GM18870 (cell line): ENCODE measurements at regions not wholly inside any gene's neighbourhood (a gene's known extent, or its start where the extent isn't known, plus 50 kb on each side); places are given as distances from the start of the nearest gene placed in this dataset.

Experiments used
- ATAC-seq: cut with Tn5 transposase; IDR thresholded peaks from one replicate; pipeline ENCODE4 v1.9.1; 2021; ENCODE audit warnings: moderate library complexity; ENCODE audit not compliant: unreplicated experiment

- no peak for ATAC-seq
Observed at GRCh38 chr3:71893702-71894479, 108.9 kb upstream of the PROK2 start.

DNA sequence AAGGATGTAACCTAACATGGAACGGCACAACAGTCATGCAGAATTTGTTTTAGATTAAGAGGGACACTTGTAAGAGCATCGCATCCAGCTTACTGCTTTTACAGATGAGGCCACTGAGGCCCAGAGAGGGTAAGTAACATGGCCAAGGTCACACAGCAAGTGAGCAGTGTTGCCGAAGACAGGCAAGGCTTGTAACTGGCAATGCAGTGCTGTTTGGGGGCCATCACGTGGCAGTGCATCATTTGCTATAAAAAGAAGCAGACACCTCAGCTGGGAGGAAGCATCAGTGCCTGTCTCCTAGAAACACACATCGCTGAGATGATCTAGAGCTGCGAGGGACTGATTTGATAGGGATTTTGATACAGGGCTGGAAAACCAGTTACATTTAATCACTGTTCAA, 108.2 kb upstream of the PROK2 start:
- no peak for ATAC-seq

DNA sequence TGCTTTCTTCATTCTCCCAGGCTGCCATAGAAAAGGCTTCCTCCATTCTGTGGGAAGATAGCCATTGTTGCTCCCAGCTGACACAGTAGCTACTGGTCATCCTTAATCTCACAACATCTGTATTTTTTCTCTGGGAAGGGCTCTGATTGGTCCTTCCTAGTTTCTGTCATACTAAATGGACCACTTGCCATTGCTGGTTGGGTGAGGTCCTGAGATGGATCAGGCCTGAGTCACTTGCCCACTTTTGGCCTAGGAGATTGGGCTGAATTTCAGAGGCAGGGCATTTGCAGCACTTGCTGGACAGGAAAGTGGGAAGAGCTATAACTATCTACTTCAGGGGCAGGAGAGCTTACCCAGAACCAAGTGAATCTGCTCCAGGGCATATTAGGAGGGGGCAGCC, 106.5 kb upstream of the PROK2 start:
- no peak for ATAC-seq

DNA sequence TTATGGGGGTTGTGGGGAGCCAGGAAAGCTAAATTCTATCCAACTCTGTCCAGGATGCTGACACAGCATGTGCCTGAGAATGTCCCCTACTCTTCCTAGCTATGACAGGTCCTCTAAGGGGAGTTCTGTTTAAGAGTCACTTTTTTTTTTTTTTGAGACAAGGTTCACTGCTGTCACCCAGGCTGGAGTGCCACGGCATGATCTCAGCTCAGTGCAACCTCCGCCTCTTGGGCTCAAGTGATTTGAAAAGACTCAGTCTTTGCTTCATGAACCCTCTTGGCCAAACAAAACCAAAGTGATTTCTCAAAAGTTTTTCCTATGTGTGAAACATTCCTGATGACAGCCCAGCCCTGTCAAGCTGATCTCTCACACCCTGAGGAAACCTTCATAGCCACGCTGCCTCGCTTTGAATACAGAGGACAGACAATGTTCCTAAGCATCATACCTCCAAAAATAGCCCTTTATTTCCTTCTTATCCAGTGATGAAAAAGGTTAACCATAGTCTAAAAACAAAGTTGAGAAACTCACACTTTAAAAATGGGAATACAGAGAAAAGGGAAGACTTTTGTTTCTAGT, 105.5 kb upstream of the PROK2 start:
- ATAC-seq, result no peak

- no peak for ATAC-seq
Observed at GRCh38 chr3:71887256-71887655, 102.3 kb upstream of the PROK2 start.

- ATAC-seq, result no peak
Observed at GRCh38 chr3:71885006-71885405, 100.1 kb upstream of the PROK2 start.

DNA sequence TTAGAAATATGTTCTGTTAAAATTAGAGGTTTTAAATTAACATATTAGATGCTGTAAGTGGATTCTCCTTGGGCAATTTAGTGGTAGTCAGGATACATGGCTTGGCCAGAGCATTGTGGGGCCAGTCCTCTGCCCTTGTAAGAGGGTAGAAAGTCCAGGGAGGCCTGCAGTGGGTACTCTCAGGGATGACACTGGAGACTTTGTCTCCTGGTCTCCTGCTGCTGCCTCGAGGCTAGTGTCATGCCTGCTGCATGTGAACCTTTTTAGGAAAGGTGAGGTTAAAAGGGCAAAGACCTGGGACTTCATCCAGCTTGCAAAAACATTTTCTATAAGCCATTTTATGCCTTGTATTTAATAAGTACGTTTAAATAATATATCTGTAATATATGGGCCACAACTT, 96.8 kb upstream of the PROK2 start:
- ATAC-seq, result no peak

- ATAC-seq, result no peak
Observed at GRCh38 chr3:71881041-71881440, 96.1 kb upstream of the PROK2 start.

GRCh38 chr3:71879089-71879488, 94.1 kb upstream of the PROK2 start:
- no peak for ATAC-seq

DNA sequence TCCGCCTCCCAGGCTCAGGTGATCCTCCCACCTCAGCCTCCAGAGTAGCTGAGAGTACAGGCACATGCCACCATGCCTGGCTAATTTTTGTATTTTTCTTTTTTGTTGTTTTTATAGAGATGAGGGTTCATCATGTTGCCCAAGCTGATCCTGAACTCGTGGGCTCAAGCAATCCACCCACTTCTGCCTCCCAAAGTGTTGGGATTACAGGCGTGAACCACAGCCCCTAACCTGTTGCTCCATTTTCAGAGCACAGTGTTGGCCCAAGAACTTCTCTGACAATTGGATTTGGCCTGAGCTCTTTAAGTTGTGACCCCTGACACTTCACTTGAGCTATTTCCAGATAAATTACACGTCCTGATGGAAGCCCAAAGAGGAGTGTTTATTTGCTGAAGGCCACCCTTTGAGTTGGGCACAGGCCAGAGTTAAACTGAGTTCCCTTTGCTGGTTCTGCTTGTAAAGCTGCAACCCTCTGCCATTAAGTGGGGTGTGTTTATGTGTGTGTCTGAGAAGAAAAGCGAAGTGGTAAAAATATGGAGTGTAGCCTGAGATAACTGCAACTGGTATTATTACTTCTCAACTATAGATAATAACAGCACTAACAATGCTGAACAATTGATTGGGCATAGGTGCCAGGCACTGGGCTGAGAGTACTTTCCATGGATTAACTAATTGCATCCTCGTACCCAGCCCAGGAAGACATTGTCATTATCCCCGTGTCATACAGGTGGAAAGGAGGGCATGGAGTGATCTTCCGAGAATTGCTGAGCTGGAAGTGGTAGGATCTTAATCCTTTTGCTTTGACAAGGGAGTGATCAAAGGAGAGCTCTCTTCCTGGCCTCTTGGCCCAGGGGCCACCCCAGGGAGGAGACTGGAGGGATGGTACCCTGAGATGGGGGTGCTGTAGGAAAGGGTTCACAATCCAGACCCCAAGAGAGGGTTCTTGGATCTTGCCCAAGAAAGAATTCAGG, 91.5 kb upstream of the PROK2 start:
- no peak for ATAC-seq

GRCh38 chr3:71875461-71875947, 90.6 kb upstream of the PROK2 start:
- peak; percentile 81 for ATAC-seq

GRCh38 chr3:71874618-71875017, 89.7 kb upstream of the PROK2 start:
- ATAC-seq, result no peak

- ATAC-seq, result no peak
Observed at GRCh38 chr3:71873093-71873611, 88.2 kb upstream of the PROK2 start.

GRCh38 chr3:71872256-71872655, 87.3 kb upstream of the PROK2 start:
- ATAC-seq, result no peak

DNA sequence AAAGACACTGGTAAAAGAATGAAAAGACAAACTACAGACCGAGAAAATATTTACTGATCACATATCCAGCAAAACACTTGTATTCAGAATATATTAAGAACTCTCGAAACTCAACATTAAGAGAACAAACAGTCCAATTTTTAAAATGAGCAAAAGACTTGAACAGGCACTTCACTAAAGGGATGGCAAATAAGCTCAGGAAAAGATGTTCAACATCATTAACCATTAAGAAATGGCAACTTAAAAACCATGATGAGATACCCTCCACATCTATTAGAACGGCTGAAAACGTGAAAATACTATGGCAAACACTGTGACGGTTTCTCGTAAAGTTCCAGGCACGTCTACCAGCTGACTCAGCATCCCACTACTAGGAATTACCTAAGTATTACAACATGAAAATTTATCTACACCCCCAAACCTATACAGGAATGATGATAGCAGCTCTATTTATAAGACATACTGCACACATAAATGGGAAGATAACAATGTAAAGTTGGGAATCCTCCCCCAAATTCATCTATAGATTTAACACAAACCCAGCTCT, 86.1 kb upstream of the PROK2 start:
- ATAC-seq, result no peak

DNA sequence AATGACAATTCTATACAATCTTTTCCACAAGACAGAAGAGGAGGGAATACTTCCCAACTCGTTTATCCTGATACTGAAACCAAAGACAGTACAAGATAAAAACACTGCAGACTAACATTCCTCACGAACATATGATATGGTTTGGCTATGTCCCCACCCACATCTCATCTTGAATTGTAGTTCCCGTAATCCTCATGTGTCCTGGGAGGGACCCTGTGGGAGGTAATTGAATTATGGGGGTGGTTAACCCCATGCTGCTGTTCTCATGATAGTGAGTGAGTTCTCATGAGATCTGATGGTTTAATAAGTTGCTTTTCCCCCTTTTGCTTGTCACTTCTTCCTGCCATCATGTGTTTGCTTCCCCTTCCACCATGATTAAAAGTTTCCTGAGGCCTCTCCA, 83.9 kb upstream of the PROK2 start:
- ATAC-seq, result no peak

GRCh38 chr3:71865727-71866126, 80.8 kb upstream of the PROK2 start:
- no peak for ATAC-seq

- no peak for ATAC-seq
Observed at GRCh38 chr3:71863563-71864190, 78.7 kb upstream of the PROK2 start.

GRCh38 chr3:71862371-71863140, 77.6 kb upstream of the PROK2 start:
- no peak for ATAC-seq

DNA sequence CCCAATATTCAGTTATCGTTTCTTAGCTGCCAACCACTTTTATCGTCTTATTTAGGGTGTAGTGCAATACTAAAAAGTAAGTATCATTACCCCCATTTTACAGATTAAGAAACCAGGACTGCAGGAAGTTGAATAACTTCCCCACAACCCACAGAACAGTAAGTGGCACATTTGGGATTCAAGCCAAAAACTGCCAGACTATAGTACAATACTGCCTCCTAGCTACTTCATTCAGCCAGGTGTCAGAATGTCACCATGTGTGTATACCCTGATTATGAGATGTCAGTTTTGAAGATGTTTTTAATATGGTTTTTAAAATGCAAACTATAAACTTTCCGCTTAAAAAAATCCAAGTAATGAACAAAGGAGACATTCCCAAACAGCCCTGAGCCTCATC, 74.2 kb upstream of the PROK2 start:
- ATAC-seq, result no peak
